ENCODE measurements at regions not wholly inside any gene's neighbourhood (a gene's known extent, or its start where the extent isn't known, plus 50 kb on each side); places are given as distances from the start of the nearest gene placed in this dataset.

DNA sequence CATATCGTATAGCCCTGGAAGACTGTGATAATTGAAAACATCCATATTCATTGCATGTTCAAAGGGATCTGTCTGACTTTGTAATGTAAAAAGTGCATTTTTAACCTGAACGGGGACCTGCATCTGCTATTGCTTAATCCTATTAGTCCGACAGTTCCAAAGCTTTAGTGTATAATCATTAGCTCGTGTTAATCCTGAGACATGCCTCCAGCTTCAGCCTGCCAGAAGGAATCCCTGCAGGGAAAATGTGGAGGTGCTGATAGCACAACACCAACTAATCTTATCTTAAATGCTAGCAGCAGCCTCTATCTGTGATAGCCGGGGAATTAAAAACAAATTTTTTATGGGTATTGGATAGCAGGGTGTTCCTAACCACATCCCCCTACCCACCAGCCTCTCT lies 495.2 kb downstream of the TLE4 start:
- no peak for DNase-seq (ENCODE audit: low read depth)

DNA sequence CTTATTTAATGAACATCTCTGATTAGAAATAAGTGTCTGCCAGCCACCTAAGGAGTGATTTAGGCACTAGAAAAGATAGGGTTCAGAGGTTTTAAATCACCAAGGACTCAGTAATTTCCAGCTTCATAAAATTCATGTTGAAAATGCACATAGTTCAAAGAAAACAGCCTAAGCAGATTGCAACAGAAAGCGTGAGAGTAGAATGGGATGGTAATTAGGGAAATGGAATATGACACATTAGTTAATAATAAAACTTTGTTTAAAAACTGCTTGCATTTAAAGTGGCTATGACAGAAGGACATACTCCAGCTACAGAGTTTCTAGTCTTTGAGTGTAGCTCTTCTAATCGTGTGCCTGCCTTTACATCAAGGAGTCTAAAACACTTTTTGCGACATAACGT lies 490.8 kb downstream of the TLE4 start:
- DNase-seq (ENCODE audit: low read depth): no peak

DNA sequence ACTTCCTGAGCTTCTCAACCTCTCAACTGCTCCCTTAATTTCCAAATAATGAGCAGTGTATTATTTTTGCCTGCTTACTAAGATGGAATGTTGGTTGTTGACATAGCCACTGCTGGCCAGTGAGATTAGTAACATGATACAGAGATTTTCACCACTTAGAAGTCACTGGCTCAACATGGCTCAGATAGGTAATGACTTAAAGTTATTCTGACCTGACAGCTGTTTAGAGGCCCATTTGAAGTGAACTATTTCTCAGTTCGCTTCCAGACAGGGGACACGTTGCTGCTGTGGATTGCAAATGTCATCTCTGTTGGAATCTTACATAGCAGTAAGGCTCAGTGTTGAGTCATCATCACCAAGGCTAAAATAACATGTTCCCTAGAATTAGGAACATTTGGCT lies 490.2 kb downstream of the TLE4 start:
- DNase-seq (ENCODE audit: low read depth): no peak

DNA sequence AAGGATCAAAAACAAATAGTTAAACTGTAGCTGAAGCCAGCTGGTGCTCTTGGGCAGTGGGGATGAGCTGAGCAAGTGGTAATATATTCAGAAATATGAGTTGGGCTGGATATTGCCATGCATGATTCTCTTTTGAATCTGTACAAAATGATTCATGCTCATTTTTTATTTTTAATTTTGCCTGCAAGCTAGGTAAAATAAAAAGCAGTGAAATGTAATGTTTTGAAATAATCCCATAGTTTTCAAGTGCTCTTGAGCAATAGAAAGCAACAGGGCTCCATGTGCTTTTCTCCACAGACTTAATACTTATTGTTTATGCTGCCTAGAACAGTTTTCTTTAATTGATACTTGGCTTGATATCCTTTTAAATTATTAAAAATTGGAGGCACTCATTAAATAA lies 489.3 kb downstream of the TLE4 start:
- no peak for DNase-seq (ENCODE audit: low read depth)

DNA sequence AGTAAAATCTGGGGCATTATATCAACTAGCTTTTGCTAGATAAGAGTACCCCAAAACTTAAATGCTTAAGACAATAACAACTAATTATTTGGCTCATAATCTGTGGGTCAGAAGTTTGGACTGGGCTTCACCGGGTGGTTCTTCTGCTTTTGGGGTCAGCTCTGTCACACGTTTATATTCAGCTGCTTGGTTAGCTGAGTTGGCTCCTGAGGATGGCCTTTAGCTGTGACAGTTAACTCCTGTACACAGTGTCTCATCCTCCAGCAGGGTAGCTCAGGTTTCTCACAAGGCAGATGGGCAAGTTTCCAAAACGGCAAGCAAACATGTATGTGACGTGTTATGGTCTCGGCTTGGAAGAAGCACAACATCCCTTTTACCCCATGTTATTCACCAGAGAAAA lies 488.2 kb downstream of the TLE4 start:
- no peak for DNase-seq (ENCODE audit: low read depth)

DNA sequence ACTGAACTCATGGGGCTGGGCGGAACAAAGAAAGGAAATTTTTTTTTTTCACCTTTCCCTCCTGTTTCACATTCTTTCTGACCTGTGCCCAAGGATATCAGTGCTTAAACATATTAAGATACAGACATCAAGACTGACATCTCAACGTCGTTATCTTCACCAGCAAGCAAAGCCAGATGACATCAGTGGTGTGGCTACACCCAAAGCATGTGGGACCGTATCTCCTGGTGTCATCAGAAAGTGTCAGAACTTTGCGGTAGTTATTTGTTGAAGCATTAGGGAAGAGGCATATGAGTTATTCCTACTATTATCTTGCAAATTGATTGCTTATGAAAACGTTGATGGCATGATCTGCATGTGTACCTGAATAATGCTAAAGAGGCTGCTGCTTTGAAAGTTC lies 487.4 kb downstream of the TLE4 start:
- no peak for DNase-seq (ENCODE audit: low read depth)

DNA sequence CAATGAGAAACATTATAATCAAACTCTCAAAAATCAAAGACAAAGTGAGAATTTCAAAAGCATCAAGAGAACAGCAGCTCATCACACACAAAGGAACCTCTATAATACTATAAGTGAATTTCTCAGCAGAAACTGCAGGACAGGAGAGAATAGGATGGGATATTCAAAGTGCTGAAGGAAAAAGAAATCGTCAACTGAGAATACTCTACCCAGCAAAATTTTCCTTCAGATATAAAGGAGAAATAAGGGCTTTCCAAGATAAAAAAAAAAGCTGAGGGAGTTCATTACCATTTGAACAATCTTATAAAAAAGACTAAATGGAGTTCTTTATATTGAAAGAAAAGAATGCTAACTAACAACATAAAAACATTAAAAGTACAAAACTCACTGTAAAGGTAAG lies 481.1 kb downstream of the TLE4 start:
- no peak for DNase-seq (ENCODE audit: low read depth)

DNA sequence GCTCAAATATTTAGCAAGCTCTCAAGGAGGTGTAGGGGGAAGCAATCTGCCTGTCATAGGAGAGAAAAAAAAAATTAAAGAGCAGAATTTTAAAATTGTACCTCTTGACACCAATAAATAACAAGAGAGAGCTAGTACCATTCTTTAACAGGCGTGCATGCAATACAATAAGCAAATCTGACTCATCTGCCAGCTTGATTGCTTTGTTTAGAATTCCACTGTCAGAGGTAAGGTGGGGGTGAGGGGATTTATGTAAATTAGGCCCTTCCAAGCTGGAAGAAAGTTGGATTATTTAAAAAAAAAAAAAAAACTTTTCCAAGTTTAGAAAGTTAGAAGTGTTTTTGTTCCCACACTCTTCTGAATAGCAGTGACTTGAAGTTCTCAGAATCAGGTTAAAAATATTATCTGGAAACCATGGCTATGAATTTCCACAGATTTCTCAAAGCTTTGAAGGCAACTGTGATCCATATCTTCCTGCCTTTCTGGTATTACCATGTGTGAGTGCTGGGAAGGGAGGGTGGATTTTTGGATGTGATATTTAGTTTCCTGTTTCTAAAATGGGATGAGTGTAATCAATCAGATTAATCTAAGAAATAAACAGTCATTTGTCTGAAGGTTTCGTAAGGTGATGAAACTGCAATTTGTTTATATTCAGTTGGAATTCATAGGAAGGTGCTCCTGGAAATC lies 477.5 kb downstream of the TLE4 start:
- no peak for DNase-seq (ENCODE audit: low read depth)

DNA sequence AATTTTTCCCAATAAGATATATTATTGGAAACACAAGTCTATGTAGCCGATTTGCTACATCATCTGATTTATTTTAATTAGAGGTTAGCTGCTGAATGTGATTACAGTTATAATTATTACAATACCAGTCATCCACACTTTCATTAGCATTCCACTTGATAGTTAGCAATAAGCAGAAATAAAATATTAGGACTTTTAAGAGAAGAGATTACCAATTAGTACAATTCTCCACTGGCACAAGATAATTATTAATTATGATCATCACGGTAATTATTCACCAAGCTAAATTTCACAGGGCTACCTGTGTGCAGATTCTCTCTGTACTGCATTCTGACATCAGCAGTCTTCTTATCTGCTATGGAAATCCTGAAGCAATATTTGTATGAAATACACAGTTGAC lies 474.7 kb downstream of the TLE4 start:
- DNase-seq (ENCODE audit: low read depth): no peak

DNA sequence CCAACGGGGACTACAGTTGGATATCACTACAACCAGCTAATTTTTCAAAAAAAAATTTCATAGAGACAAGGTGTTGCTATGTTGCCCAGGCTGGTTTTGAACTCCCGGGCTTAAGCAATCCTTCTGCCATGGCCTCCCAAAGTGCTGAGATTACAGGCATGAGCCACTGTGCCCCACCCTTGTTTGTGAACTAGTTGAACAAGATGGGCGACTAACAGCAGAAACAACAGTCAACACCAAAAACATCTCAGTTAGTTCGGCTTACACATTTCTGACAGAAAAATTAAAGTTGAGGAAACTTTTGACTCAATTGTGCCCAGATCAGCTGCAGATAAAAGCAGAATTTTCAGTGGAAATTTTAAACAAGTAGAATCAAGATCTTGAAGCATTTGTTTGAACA lies 470.1 kb downstream of the TLE4 start:
- DNase-seq (ENCODE audit: low read depth): no peak

DNA sequence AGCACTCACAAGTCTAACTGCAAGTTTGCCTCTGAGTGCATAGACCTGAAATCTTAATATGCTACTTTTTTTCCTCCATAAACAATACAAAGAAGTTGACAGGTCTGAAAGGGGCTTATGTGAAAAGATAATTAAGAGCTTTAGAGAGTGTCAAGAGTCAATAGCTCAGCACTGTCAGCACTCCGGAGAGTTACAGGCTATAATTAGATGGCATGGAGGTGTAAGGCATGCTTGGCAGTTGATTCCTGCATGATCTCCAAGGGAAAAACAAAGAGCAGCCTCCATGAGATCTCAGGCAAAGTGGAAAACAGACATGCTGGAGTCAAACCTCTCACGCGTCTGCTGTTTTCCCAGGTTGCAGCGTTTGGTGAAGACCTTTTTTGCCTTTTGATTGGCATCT lies 468.7 kb downstream of the TLE4 start:
- DNase-seq (ENCODE audit: low read depth): no peak

DNA sequence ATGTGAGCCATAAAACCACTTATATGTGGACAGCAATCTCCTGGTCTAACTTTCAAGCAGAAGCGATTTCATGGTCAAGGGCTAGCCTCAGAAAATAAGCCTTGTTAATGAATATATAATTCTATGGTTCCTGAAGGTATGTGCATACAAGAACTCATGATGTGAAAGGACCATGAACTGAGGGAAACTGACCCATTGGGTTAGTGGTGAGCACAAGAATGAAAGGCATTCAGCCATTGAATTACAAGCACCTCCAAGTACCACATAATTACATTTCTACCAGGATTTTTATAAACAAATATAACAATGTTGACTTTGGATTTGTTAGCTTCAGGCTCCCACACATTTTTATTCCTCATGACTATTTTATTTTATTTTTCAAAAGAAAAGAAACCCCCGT lies 459.0 kb downstream of the TLE4 start:
- DNase-seq (ENCODE audit: low read depth): no peak

DNA sequence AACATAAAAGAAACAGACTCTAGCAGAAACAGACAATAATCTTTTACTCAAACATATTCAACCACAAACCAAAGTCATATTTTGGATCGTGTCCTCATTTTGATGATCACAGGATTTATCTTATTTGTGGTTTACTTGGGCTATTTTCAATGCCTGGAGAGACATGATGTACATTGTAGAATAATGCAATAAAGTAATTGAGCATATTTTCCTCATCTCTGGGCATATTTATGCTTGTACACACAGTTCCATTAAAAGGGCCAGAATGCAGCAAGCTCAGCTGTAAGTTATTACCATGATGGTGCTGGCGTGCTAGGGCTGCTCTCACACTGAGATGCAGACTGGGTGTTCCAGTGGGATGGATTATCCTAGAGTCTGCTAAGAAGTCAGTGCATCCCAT lies 456.7 kb downstream of the TLE4 start:
- DNase-seq (ENCODE audit: low read depth): no peak

DNA sequence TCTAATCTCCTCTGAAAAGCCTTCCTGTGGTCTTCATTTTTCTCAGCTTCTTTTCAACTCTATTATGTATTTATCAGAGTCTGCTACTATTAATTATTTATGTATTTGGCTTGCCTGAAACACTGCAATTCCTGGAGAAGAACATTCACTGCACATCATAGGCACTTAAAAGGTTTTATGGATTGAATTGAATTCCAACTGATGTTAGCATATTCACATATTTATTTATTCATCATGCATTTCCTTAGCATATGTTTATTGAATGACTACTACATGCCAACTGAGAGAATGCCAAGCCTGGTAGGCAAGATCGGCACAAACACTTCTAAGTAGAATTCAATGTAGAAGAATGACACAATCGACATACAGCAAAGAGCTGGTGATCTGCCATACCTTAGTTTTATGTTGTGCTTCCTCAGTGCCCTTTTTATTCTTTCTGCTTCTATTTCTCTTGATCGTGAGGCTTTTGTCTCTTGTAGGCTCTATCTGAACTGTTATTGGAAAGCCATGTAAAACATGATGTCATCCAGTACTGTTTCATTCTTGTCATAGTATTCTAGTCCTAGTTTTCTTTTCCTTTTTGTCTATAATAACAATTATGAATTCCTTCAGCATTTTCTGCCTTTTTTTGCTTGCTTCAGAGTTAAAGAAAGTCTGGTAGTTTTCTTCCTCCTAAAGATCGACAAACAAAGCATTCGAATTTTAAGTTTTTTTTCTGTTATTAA lies 454.2 kb downstream of the TLE4 start:
- no peak for DNase-seq (ENCODE audit: low read depth)

DNA sequence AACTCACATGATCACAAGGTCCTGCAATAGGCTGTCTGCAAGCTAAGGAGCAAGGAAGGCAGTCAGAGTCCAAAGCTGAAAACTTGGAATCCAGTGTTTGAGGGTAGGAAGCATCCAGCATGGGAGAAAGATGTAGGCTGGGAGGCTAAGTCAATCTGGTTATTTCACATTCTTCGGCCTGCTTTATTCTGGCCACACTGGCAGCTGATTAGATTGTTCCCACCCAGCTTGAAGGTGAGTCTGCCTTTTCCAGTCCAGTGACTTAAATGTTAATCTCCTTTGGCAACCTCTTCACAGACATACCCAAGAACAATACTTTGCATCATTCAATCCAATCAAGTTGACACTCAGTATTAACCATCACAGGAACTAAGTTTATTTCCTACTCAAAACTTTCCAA lies 453.4 kb downstream of the TLE4 start:
- DNase-seq (ENCODE audit: low read depth): no peak

DNA sequence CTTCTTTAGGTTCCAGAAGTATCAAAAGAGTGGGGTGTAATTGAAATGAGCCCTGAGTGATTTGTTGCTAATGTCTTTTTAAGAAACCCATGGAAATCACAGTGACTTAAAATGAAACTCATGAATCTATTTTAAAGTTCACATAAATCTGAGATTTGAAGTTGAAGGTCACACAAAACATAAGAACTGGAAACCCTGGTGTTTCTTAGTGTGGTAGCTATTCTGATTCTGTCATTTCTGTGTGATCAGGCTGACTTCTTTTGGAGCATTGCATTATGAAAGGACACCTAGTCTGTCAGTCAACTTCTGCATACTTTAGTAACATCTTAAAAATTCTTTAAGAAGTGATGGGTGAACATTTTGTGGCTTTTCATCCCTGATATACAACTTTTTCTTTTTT lies 448.8 kb downstream of the TLE4 start:
- no peak for DNase-seq (ENCODE audit: low read depth)

DNA sequence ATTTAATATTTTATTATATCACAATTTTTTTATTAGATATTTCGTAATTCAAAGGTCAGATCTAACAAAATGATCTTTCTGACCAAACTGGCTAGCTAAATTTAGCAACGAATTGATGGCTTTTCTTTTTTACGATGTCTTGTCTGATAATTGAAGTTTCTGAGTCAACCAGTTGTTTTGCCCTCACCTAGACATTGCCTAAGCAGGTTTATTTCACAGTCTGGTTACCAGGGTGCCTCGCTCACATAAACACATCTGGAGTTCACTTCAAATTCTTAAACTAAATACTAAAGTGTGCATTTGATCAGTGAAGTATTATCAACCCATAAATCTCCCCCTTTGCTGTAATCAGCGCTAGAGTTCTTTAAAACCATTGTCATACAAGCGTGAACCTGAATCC lies 448.3 kb downstream of the TLE4 start:
- DNase-seq (ENCODE audit: low read depth): no peak

DNA sequence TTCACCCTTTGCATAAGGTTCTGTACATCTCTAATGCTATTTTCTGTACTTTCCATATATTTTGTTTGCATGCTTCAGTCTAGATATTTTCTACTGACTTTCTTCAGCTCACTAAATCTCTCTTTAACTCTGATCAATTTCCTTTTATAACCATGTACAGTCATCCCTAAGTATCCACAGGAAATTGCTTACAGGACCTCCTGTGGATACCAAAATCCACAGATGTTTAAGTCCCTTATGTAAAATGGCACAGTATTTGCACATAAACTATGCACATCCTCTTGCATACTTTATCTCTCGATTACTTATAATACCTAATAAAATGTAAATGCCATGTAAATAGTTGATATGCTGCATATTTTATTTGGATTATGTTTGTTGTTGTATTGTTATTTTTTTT lies 442.1 kb downstream of the TLE4 start:
- no peak for DNase-seq (ENCODE audit: low read depth)

DNA sequence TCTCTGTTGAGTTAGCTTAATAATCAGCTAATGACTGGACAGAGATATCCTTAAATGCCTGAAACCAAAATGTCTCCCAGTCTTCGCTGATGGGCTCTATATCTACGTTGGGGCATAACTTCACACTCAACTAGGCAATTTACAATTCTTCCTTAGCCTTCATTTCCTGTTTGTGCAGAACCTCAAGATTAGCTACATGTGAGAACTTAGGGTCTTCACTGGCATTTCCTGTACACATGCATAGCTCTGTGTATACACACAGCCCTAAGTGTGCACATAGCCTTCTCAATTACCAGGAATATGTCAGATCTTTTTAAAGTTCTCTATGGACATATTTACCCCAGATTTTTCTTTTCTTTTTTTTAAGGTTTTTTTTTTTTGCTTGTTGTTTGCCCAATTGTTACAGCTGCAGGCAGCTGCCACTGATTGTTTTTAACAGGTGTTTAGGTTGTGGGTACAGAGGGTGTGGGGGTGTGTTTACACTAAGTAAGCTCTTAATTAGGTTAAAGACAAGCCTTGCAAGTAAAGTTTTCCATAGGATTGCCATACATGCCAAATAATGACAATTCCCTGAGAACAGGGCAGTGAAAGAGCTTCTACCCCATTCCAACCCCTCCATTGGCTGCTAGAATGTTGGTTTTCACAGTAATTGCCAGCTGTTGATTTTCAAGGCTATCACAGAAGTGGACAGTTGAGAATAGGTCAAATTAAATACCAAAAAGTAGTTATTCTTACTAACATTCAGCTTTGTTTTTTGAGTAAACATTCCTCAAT lies 441.0 kb downstream of the TLE4 start:
- DNase-seq (ENCODE audit: low read depth): no peak

DNA sequence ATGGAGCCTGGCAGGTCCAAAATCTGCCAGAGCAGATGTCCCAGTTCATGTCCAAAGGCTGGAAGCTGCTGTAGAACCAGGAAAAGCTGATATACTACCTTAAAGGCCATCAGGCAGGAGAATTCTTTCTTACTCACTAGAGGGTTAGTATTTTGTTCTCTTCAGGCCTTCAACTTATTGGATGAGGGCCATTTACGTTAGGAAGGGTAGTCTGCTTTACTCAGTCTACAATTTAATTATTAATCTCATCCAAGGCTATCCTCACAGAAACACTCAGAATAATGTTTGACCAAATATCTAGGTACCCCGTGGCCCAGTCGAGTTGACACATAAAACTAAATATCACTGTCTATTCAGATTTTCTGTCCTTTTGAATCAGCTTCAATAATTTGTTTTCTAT lies 437.4 kb downstream of the TLE4 start:
- no peak for DNase-seq (ENCODE audit: low read depth)

DNA sequence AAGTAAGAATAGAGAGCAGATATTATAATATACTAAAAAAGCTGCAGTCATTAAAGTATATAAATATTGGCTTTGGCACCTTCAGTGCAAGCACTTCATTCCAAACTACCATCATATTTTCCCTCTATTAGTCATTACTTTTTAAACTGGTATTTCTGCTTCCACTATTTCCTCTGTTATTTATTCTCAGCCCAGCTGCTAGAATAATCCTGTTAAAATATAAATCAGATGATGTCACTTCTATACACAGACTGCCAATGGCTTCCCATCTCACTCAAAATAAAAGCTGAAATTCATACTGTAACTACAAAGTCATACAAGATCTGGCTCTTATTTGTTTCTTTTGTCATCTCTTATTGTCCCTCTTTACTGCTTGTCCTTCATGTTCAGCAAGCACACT lies 432.9 kb downstream of the TLE4 start:
- DNase-seq (ENCODE audit: low read depth): no peak

DNA sequence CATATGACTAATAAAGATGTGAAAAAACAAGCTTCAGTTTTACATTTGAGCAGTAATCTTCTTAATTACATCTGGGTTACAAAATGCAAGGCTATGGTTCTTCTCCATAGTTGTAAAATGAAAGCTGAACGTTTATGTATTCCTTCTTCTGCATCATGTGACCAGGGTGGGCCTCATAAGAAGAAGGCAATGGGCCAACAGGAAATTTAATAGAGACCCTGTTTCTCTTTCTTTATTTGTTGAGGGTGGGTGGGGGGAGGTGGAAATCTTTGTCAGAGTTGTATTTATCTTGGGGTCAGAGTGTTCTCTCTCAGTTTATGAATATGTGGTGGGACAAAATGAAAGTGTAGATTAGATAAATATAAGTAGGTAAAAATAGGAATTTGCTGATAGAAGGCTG lies 418.8 kb downstream of the TLE4 start:
- DNase-seq (ENCODE audit: low read depth): no peak

DNA sequence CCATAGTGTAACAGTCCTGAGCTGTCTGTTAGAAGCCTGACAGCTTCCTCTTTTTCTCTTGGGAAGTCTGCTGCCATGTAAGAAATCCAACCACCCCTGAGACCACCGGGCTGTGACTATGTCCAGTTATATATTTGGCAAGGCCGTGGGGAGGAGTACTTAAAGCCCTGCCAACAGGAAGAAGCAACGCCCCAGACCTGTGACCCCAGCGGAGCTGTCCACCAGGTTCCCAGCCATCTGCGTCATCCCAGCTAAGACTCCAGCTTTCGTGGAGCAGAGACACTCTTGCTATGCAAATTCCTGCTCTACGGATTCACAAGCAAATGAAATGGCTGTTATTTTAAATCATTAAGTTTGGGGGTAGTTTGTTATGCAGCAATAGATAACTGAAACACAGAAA lies 417.3 kb downstream of the TLE4 start:
- no peak for DNase-seq (ENCODE audit: low read depth)

Data from stimulated activated CD8-positive, alpha-beta memory T cell treated with anti-CD3 and anti-CD28 coated beads, Interleukin-12 subunit alpha, Interleukin-12 subunit beta, amount 100 ng/mL, for 4 hours (primary cell).